ENCODE measurements at regions not wholly inside any gene's neighbourhood (a gene's known extent, or its start where the extent isn't known, plus 50 kb on each side); places are given as distances from the start of the nearest gene placed in this dataset.

DNA sequence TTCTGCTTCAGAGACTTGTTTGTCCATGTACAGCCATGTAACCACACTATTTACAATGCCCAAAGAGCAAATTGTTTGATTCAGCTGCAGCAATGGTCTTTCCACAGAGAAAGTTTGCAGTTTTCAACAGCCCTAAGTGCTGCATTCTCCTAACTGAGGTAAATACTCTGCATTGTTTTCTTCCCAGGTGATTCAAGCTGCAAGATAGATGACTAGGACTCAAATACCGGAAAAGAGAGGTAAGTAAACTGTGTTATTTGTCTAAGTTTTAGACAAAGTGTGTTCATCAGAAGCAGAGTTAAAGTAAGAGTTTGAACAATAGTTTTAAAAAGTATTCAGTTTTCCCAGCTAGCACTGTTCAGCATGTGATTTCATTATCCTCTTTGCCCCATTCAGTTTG is 1046.7 kb upstream of the C9orf72 start:
- TF ChIP-seq, protein P1, sequence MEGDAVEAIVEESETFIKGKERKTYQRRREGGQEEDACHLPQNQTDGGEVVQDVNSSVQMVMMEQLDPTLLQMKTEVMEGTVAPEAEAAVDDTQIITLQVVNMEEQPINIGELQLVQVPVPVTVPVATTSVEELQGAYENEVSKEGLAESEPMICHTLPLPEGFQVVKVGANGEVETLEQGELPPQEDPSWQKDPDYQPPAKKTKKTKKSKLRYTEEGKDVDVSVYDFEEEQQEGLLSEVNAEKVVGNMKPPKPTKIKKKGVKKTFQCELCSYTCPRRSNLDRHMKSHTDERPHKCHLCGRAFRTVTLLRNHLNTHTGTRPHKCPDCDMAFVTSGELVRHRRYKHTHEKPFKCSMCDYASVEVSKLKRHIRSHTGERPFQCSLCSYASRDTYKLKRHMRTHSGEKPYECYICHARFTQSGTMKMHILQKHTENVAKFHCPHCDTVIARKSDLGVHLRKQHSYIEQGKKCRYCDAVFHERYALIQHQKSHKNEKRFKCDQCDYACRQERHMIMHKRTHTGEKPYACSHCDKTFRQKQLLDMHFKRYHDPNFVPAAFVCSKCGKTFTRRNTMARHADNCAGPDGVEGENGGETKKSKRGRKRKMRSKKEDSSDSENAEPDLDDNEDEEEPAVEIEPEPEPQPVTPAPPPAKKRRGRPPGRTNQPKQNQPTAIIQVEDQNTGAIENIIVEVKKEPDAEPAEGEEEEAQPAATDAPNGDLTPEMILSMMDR (IDR thresholded peaks at IDR 0.05; ENCODE audit: low read length), result no peak
- TF ChIP-seq EZH2phosphoT487 (IDR thresholded peaks at IDR 0.05; ENCODE audit: low read length), result no peak
